Activated naive CD8-positive, alpha-beta T cell (primary cell): ENCODE measurements at regions not wholly inside any gene's neighbourhood (a gene's known extent, or its start where the extent isn't known, plus 50 kb on each side); places are given as distances from the start of the nearest gene placed in this dataset.
"Not testable (repeated sequence)": the region's sequence is repeated elsewhere in the genome, so short reads cannot be mapped to it uniquely, and the experiment has no call there.

Experiments used
- H3K27ac Mint-ChIP-seq: one replicate; pipeline ENCODE4 v1.8.0; 2021; ENCODE audit warnings: mixed read lengths
- H3K27me3 Mint-ChIP-seq: one replicate; pipeline ENCODE4 v1.8.0; 2021; ENCODE audit warnings: mixed read lengths
- H3K36me3 Mint-ChIP-seq: one replicate; pipeline ENCODE4 v1.8.0; 2021; ENCODE audit warnings: mixed read lengths
- H3K4me1 Mint-ChIP-seq: one replicate; pipeline ENCODE4 v1.8.0; 2021; ENCODE audit warnings: low read depth, mixed read lengths
- H3K4me3 Mint-ChIP-seq: one replicate; pipeline ENCODE4 v1.8.0; 2021; ENCODE audit warnings: mild to moderate bottlenecking, mixed read lengths
- H3K9me3 Mint-ChIP-seq: one replicate; pipeline ENCODE4 v1.8.0; 2021; ENCODE audit warnings: low read depth, mixed read lengths

GRCh38 chr21:39003982-39004633, 179.1 kb downstream of the PSMG1 start:
- no peak overlapping the region for H3K4me3 Mint-ChIP-seq
- H3K27ac Mint-ChIP-seq, result peak overlapping the region; percentile 8

GRCh38 chr21:39001341-39001740, 181.9 kb downstream of the PSMG1 start:
- Mint-ChIP-seq H3K4me3 (no peak overlapping the region), H3K4me1 (peaks cover 16% of the 10 kb centered on the region), H3K27ac (no peak overlapping the region), H3K36me3 (no peaks in the 10 kb centered on the region), H3K27me3 (peaks cover 4% of the 10 kb centered on the region), H3K9me3 (no peaks in the 10 kb centered on the region)

More at GRCh38 chr21:39003982-39004633, 179.1 kb downstream of the PSMG1 start:
- Mint-ChIP-seq H3K4me1 (peaks cover 16% of the 10 kb centered on the region), H3K27me3 (peaks cover 4% of the 10 kb centered on the region), H3K9me3 (no peaks in the 10 kb centered on the region), H3K36me3 (no peaks in the 10 kb centered on the region)

- H3K36me3 Mint-ChIP-seq, result no peaks in the 10 kb centered on the region
- H3K9me3 Mint-ChIP-seq, result no peaks in the 10 kb centered on the region
- no peak overlapping the region for H3K27ac Mint-ChIP-seq
- H3K27me3 Mint-ChIP-seq, result peaks cover 4% of the 10 kb centered on the region
- no peak overlapping the region for H3K4me3 Mint-ChIP-seq
- peaks cover 16% of the 10 kb centered on the region for H3K4me1 Mint-ChIP-seq
Observed at GRCh38 chr21:39000496-39000895, 182.8 kb downstream of the PSMG1 start.

- no peak overlapping the region for H3K27ac Mint-ChIP-seq
- H3K36me3 Mint-ChIP-seq, result no peaks in the 10 kb centered on the region
- no peaks in the 10 kb centered on the region for H3K9me3 Mint-ChIP-seq
- H3K4me3 Mint-ChIP-seq, result no peak overlapping the region
- peaks cover 4% of the 10 kb centered on the region for H3K27me3 Mint-ChIP-seq
- H3K4me1 Mint-ChIP-seq, result peaks cover 7% of the 10 kb centered on the region
Observed at GRCh38 chr21:38999161-38999560, 184.1 kb downstream of the PSMG1 start.

GRCh38 chr21:38998281-38998680, 185.0 kb downstream of the PSMG1 start:
- not testable (repeated sequence) for H3K9me3 Mint-ChIP-seq, H3K27me3 Mint-ChIP-seq, H3K36me3 Mint-ChIP-seq, H3K4me1 Mint-ChIP-seq, H3K4me3 Mint-ChIP-seq, H3K27ac Mint-ChIP-seq

GRCh38 chr21:38997843-38998175, 185.4 kb downstream of the PSMG1 start:
- H3K9me3 Mint-ChIP-seq, H3K4me1 Mint-ChIP-seq, H3K36me3 Mint-ChIP-seq, H3K4me3 Mint-ChIP-seq, H3K27me3 Mint-ChIP-seq, H3K27ac Mint-ChIP-seq: not testable (repeated sequence)

GRCh38 chr21:38997051-38997842, 186.0 kb downstream of the PSMG1 start:
- H3K9me3 Mint-ChIP-seq, result no peaks in the 10 kb centered on the region
- no peak overlapping the region for H3K4me3 Mint-ChIP-seq
- no peaks in the 10 kb centered on the region for H3K4me1 Mint-ChIP-seq
- no peaks in the 10 kb centered on the region for H3K36me3 Mint-ChIP-seq
- H3K27ac Mint-ChIP-seq, result no peak overlapping the region
- peaks cover 4% of the 10 kb centered on the region for H3K27me3 Mint-ChIP-seq

- Mint-ChIP-seq H3K4me3 (no peak overlapping the region), H3K27ac (no peak overlapping the region), H3K27me3 (peaks cover 4% of the 10 kb centered on the region), H3K36me3 (no peaks in the 10 kb centered on the region), H3K9me3 (no peaks in the 10 kb centered on the region), H3K4me1 (no peaks in the 10 kb centered on the region)
Observed at GRCh38 chr21:38996355-38996754, 186.9 kb downstream of the PSMG1 start.

- Mint-ChIP-seq H3K27me3 (peaks cover 4% of the 10 kb centered on the region), H3K27ac (no peak overlapping the region), H3K4me1 (no peaks in the 10 kb centered on the region), H3K36me3 (no peaks in the 10 kb centered on the region), H3K9me3 (no peaks in the 10 kb centered on the region), H3K4me3 (no peak overlapping the region)
Observed at GRCh38 chr21:38995731-38996130, 187.5 kb downstream of the PSMG1 start.

GRCh38 chr21:38995071-38995669, 188.1 kb downstream of the PSMG1 start:
- no peak overlapping the region for H3K27ac Mint-ChIP-seq
- no peak overlapping the region for H3K4me3 Mint-ChIP-seq
- no peaks in the 10 kb centered on the region for H3K9me3 Mint-ChIP-seq
- H3K36me3 Mint-ChIP-seq, result no peaks in the 10 kb centered on the region
- H3K27me3 Mint-ChIP-seq, result peaks cover 4% of the 10 kb centered on the region
- H3K4me1 Mint-ChIP-seq, result no peaks in the 10 kb centered on the region

GRCh38 chr21:38994042-38994441, 188.3 kb downstream of the ETS2 start:
- Mint-ChIP-seq H3K27me3 (peaks cover 2% of the 10 kb centered on the region), H3K4me3 (no peak overlapping the region), H3K4me1 (no peaks in the 10 kb centered on the region), H3K9me3 (no peaks in the 10 kb centered on the region), H3K27ac (no peak overlapping the region), H3K36me3 (no peaks in the 10 kb centered on the region)

- Mint-ChIP-seq H3K27ac (no peak overlapping the region), H3K9me3 (no peaks in the 10 kb centered on the region), H3K4me3 (no peak overlapping the region), H3K27me3 (peaks cover 2% of the 10 kb centered on the region), H3K36me3 (no peaks in the 10 kb centered on the region), H3K4me1 (no peaks in the 10 kb centered on the region)
Observed at GRCh38 chr21:38993561-38993960, 187.8 kb downstream of the ETS2 start.

- no peaks in the 10 kb centered on the region for H3K9me3 Mint-ChIP-seq
- H3K27ac Mint-ChIP-seq, result no peak overlapping the region
- H3K4me3 Mint-ChIP-seq, result no peak overlapping the region
- H3K36me3 Mint-ChIP-seq, result no peaks in the 10 kb centered on the region
- no peaks in the 10 kb centered on the region for H3K4me1 Mint-ChIP-seq
- H3K27me3 Mint-ChIP-seq, result peaks cover 4% of the 10 kb centered on the region
Observed at GRCh38 chr21:38992737-38993136, 187.0 kb downstream of the ETS2 start.

- no peaks in the 10 kb centered on the region for H3K36me3 Mint-ChIP-seq
- H3K27me3 Mint-ChIP-seq, result peaks cover 12% of the 10 kb centered on the region
- H3K9me3 Mint-ChIP-seq, result no peaks in the 10 kb centered on the region
- H3K4me3 Mint-ChIP-seq, result no peak overlapping the region
- no peak overlapping the region for H3K27ac Mint-ChIP-seq
- peaks cover 8% of the 10 kb centered on the region for H3K4me1 Mint-ChIP-seq
Observed at GRCh38 chr21:38990424-38990794, 184.7 kb downstream of the ETS2 start.

GRCh38 chr21:38989745-38990423, 184.2 kb downstream of the ETS2 start:
- Mint-ChIP-seq H3K9me3 (no peaks in the 10 kb centered on the region), H3K4me1 (peaks cover 13% of the 10 kb centered on the region), H3K36me3 (no peaks in the 10 kb centered on the region), H3K27me3 (peaks cover 12% of the 10 kb centered on the region), H3K27ac (no peak overlapping the region), H3K4me3 (no peak overlapping the region)
